ENCODE measurements at regions not wholly inside any gene's neighbourhood (a gene's known extent, or its start where the extent isn't known, plus 50 kb on each side); places are given as distances from the start of the nearest gene placed in this dataset.
A peak's percentile ranks its signal among the peaks of the same experiment; 100 is the strongest.

- H3K9me3 ChIP-seq (ENCODE audit: control insufficient read depth, insufficient read depth, low read length) = no peaks in the 10 kb centered on the region
- no peak overlapping the region for H3K27ac ChIP-seq (ENCODE audit: low read depth, low read length)
- ChIA-PET POLR2A (no interaction called here), CTCF (no interaction called here)
- no peak overlapping the region for H3K4me3 ChIP-seq (ENCODE audit: low read depth, low read length)
- H3K27me3 ChIP-seq (ENCODE audit: control insufficient read depth, insufficient read depth, low read length) = peaks cover 2% of the 10 kb centered on the region
- TF ChIP-seq CTCF (IDR thresholded peaks at IDR 0.05; ENCODE audit: low read depth, low read length) = no peak
- DNase-seq (ENCODE audit: low read depth, low spot score) = no peak
Observed at GRCh38 chr4:108287834-108288413, 119.2 kb upstream of the LEF1 start.

GRCh38 chr4:108280072-108280471, 111.3 kb upstream of the LEF1 start:
- no peak for DNase-seq (ENCODE audit: low read depth, low spot score)
- CTCF ChIA-PET = interaction anchor here (0.7 kb wide), 1 partner anchor 24 kb away, joined by 4 read pairs; no protein-coding TSS in a partner anchor

GRCh38 chr4:108276690-108277089, 108.0 kb upstream of the LEF1 start:
- Histone ChIP-seq H3K4me3 (ENCODE audit: low read depth, low read length) (no peak overlapping the region), H3K27me3 (ENCODE audit: control insufficient read depth, insufficient read depth, low read length) (no peaks in the 10 kb centered on the region), H3K27ac (ENCODE audit: low read depth, low read length) (no peak overlapping the region), H3K9me3 (ENCODE audit: control insufficient read depth, insufficient read depth, low read length) (no peaks in the 10 kb centered on the region)
- TF ChIP-seq CTCF (IDR thresholded peaks at IDR 0.05; ENCODE audit: low read depth, low read length) = no peak
- POLR2A ChIA-PET = no interaction called here
- CTCF ChIA-PET = interaction anchor here (1.0 kb wide), 1 partner anchor 258 kb away, joined by 6 read pairs; no protein-coding TSS in a partner anchor
- DNase-seq (ENCODE audit: low read depth, low spot score) = no peak

More at GRCh38 chr4:108280072-108280471, 111.3 kb upstream of the LEF1 start:
- POLR2A ChIA-PET = no interaction called here
- no peaks in the 10 kb centered on the region for H3K9me3 ChIP-seq (ENCODE audit: control insufficient read depth, insufficient read depth, low read length)
- H3K27me3 ChIP-seq (ENCODE audit: control insufficient read depth, insufficient read depth, low read length) = no peaks in the 10 kb centered on the region
- TF ChIP-seq CTCF (IDR thresholded peaks at IDR 0.05; ENCODE audit: low read depth, low read length) = no peak
- H3K27ac ChIP-seq (ENCODE audit: low read depth, low read length) = no peak overlapping the region
- H3K4me3 ChIP-seq (ENCODE audit: low read depth, low read length) = no peak overlapping the region

- H3K9me3 ChIP-seq (ENCODE audit: control insufficient read depth, insufficient read depth, low read length) = no peaks in the 10 kb centered on the region
- no peaks in the 10 kb centered on the region for H3K27me3 ChIP-seq (ENCODE audit: control insufficient read depth, insufficient read depth, low read length)
- H3K4me3 ChIP-seq (ENCODE audit: low read depth, low read length) = no peak overlapping the region
- no peak overlapping the region for H3K27ac ChIP-seq (ENCODE audit: low read depth, low read length)
- TF ChIP-seq CTCF (IDR thresholded peaks at IDR 0.05; ENCODE audit: low read depth, low read length) = no peak
- ChIA-PET POLR2A (no interaction called here), CTCF (interaction anchor here (0.7 kb wide), 1 partner anchor 299 kb away, joined by 6 read pairs; no protein-coding TSS in a partner anchor)
- no peak for DNase-seq (ENCODE audit: low read depth, low spot score)
Observed at GRCh38 chr4:108272986-108273385, 104.3 kb upstream of the LEF1 start.

- H3K9me3 ChIP-seq (ENCODE audit: control insufficient read depth, insufficient read depth, low read length) = no peaks in the 10 kb centered on the region
- no peak overlapping the region for H3K4me3 ChIP-seq (ENCODE audit: low read depth, low read length)
- H3K27me3 ChIP-seq (ENCODE audit: control insufficient read depth, insufficient read depth, low read length) = no peaks in the 10 kb centered on the region
- ChIA-PET CTCF (interaction anchor here (0.7 kb wide), 1 partner anchor 299 kb away, joined by 6 read pairs; no protein-coding TSS in a partner anchor), POLR2A (no interaction called here)
- no peak for TF ChIP-seq CTCF (IDR thresholded peaks at IDR 0.05; ENCODE audit: low read depth, low read length)
- peak; percentile 48 for DNase-seq (ENCODE audit: low read depth, low spot score)
- no peak overlapping the region for H3K27ac ChIP-seq (ENCODE audit: low read depth, low read length)
Observed at GRCh38 chr4:108272561-108272960, 103.8 kb upstream of the LEF1 start.
